ENCODE measurements at regions not wholly inside any gene's neighbourhood (a gene's known extent, or its start where the extent isn't known, plus 50 kb on each side); places are given as distances from the start of the nearest gene placed in this dataset.

DNA sequence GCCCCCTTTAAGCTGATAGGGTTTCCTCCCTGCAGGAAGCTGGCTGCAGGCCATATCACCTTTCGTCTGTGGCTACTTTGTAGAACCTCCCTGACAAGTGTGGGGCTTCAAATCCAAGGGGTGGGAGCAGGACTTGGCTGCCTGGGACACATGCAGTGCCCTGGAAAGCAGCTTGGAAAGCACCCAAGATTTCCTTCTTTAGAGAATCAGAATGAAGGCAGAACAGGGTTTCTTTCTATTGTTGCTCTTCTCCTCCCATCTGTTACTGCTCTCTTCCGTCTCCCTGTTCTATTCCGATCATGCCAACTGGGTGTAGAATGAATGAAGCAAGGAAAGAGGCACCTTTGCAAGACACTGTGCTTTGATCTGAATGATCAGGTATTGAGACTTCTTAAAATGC is 282.2 kb downstream of the MED10 start:
- no peak overlapping the region for H2BK12ac ChIP-seq (ENCODE audit: low read depth, low read length)
- WGBS, 2 experiments (ENCODE audit: extremely low coverage in 1 of 2, insufficient coverage in 1 of 2, insufficient read length in 1 of 2, insufficient replicate concordance in 2 of 2, low coverage in 1 of 2, low lambda C conversion rate in 2 of 2, missing lambda C conversion rate in 1 of 2): 97% methylated on average over 3 of the region's 3 CpGs; no CpG with 5 or more reads in 1 of the 2 experiments
- no peaks in the 10 kb centered on the region for H3K79me1 ChIP-seq (ENCODE audit: low read depth, low read length)
- no peaks in the 10 kb centered on the region for H3K79me2 ChIP-seq (ENCODE audit: control insufficient read depth in 1 of 2, insufficient read depth in 2 of 2, low read length in 2 of 2)
- CTCF ChIA-PET (ENCODE audit: partially characterized antibody): no interaction called here
- H2AK5ac ChIP-seq (ENCODE audit: low read depth, low read length): no peak overlapping the region
- H4K8ac ChIP-seq (ENCODE audit: extremely low read depth, insufficient read depth, low read length): no peak overlapping the region
- no peak for DNase-seq (ENCODE audit: low read depth in 1 of 2, low spot score in 2 of 2)
- no peak overlapping the region for H3K14ac ChIP-seq (ENCODE audit: insufficient read length)
- POLR2A ChIA-PET (ENCODE audit: partially characterized antibody): no interaction called here
- H3K56ac ChIP-seq (replicated peaks; ENCODE audit: insufficient read length, low read depth, low read length): no peak overlapping the region
- no peak overlapping the region for H3K18ac ChIP-seq (ENCODE audit: extremely low read depth, low read length)
- no peak overlapping the region for H3K4me2 ChIP-seq (ENCODE audit: insufficient read depth in 1 of 2, low read depth in 2 of 2, low read length in 2 of 2)
- no peaks in the 10 kb centered on the region for H3K9me3 ChIP-seq (ENCODE audit: insufficient read depth in 2 of 2, low read depth in 1 of 2, low read length in 1 of 2)
- H2AFZ ChIP-seq (ENCODE audit: low read length): peak overlapping the region; percentile 39; the same call in 1 of the 2 replicates
- H3K23ac ChIP-seq (ENCODE audit: insufficient read length): no peak overlapping the region
- H4K5ac ChIP-seq (ENCODE audit: insufficient read length, low read depth, low read length): no peak overlapping the region
- H3K36me3 ChIP-seq (ENCODE audit: control insufficient read depth in 2 of 4, insufficient read depth in 4 of 4, low read length in 3 of 4): no peaks in the 10 kb centered on the region
- no peaks in the 10 kb centered on the region for H4K20me1 ChIP-seq (replicated peaks in 1 of 2; ENCODE audit: control insufficient read depth in 1 of 2, insufficient read depth in 2 of 2, low read length in 2 of 2)
- TF ChIP-seq CTBP2 (IDR thresholded peaks at IDR 0.05; ENCODE audit: borderline replicate concordance, insufficient read depth, insufficient read length, low read length): no peak
- TF ChIP-seq BRCA1 (IDR thresholded peaks at IDR 0.05; ENCODE audit: low read depth, low read length): no peak
- TF ChIP-seq SP4 (IDR thresholded peaks at IDR 0.05; ENCODE audit: low read length): no peak
- no peak for TF ChIP-seq CEBPB (IDR thresholded peaks at IDR 0.05; ENCODE audit: low read depth, low read length)
- TF ChIP-seq, protein P1, sequence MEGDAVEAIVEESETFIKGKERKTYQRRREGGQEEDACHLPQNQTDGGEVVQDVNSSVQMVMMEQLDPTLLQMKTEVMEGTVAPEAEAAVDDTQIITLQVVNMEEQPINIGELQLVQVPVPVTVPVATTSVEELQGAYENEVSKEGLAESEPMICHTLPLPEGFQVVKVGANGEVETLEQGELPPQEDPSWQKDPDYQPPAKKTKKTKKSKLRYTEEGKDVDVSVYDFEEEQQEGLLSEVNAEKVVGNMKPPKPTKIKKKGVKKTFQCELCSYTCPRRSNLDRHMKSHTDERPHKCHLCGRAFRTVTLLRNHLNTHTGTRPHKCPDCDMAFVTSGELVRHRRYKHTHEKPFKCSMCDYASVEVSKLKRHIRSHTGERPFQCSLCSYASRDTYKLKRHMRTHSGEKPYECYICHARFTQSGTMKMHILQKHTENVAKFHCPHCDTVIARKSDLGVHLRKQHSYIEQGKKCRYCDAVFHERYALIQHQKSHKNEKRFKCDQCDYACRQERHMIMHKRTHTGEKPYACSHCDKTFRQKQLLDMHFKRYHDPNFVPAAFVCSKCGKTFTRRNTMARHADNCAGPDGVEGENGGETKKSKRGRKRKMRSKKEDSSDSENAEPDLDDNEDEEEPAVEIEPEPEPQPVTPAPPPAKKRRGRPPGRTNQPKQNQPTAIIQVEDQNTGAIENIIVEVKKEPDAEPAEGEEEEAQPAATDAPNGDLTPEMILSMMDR (IDR thresholded peaks at IDR 0.05; ENCODE audit: control extremely low read depth in 1 of 3, insufficient read depth in 1 of 3, low read depth in 1 of 3, low read length in 3 of 3): no peak
- TF ChIP-seq BCL11A (IDR thresholded peaks at IDR 0.05; ENCODE audit: low read depth in 2 of 2, low read length in 2 of 2): no peak
- no peak for TF ChIP-seq KDM4A (IDR thresholded peaks at IDR 0.05; ENCODE audit: low read depth, low read length, severe bottlenecking)
- TF ChIP-seq, protein P2, sequence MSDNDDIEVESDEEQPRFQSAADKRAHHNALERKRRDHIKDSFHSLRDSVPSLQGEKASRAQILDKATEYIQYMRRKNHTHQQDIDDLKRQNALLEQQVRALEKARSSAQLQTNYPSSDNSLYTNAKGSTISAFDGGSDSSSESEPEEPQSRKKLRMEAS (IDR thresholded peaks at IDR 0.05): no peak
- no peak for TF ChIP-seq ZNF274 (IDR thresholded peaks at IDR 0.05; ENCODE audit: borderline replicate concordance, extremely low read depth, low read length)
- H2BK15ac ChIP-seq (ENCODE audit: low read length): no peak overlapping the region
- no peak overlapping the region for H3K4ac ChIP-seq (replicated peaks; ENCODE audit: insufficient read length, low read depth, low read length)
- H3K27ac ChIP-seq (ENCODE audit: low read depth, low read length): no peak overlapping the region
- FAIRE-seq: no peak
- no peak overlapping the region for H4K91ac ChIP-seq (replicated peaks; ENCODE audit: insufficient read length, low read length)
- no peak overlapping the region for H2BK5ac ChIP-seq (ENCODE audit: low read depth, low read length)
- H3K4me3 ChIP-seq (ENCODE audit: extremely low read depth in 1 of 4, insufficient read depth in 2 of 4, low read depth in 3 of 4, low read length in 4 of 4): no peak overlapping the region
- H2BK120ac ChIP-seq (replicated peaks; ENCODE audit: low read depth, low read length): no peak overlapping the region
- H3K4me1 ChIP-seq (replicated peaks in 1 of 4; ENCODE audit: control insufficient read depth in 3 of 4, insufficient read depth in 4 of 4, low read length in 3 of 4): no peaks in the 10 kb centered on the region
- H3K23me2 ChIP-seq (ENCODE audit: low read depth, low read length): no peaks in the 10 kb centered on the region
- H3K27me3 ChIP-seq (replicated peaks in 1 of 4; ENCODE audit: control insufficient read depth in 3 of 4, extremely low read depth in 1 of 4, insufficient read depth in 3 of 4, low read length in 3 of 4): no peaks in the 10 kb centered on the region
- no peak overlapping the region for H2BK20ac ChIP-seq (ENCODE audit: low read length)
- no peak overlapping the region for H3K9ac ChIP-seq (replicated peaks in 1 of 4; ENCODE audit: extremely low read depth in 1 of 4, low read depth in 3 of 4, low read length in 3 of 4)

Data from H1 (cell line).